Parathyroid adenoma (tissue), 2 donors: ENCODE measurements at regions not wholly inside any gene's neighbourhood (a gene's known extent, or its start where the extent isn't known, plus 50 kb on each side); places are given as distances from the start of the nearest gene placed in this dataset.

Experiments used
- H2AFZ ChIP-seq: fragments of 300-600 bp; sonication (generic); one replicate; pipeline ENCODE4 v1.7.0; 2017; ENCODE audit warnings: antibody characterized with exemption, mild to moderate bottlenecking
- H3K27ac ChIP-seq: fragments of 300-600 bp; sonication (generic); one replicate; pipeline ENCODE4 v1.7.0; 2017
- H3K27me3 ChIP-seq: fragments of 300-600 bp; sonication (generic); one replicate; pipeline ENCODE4 v1.7.0; 2017; ENCODE audit warnings: low read length; ENCODE audit not compliant: control insufficient read depth, insufficient read depth
- H3K36me3 ChIP-seq: fragments of 300-600 bp; sonication (generic); one replicate; pipeline ENCODE4 v1.7.0; 2017; ENCODE audit warnings: low read length; ENCODE audit not compliant: control insufficient read depth, insufficient read depth
- H3K4me1 ChIP-seq: fragments of 300-600 bp; sonication (generic); one replicate; pipeline ENCODE4 v1.7.0; 2017; ENCODE audit warnings: control low read depth
- H3K4me2 ChIP-seq: fragments of 300-600 bp; sonication (generic); one replicate; pipeline ENCODE4 v1.7.0; 2017; ENCODE audit warnings: low read length
- H3K4me3 ChIP-seq: fragments of 300-600 bp; sonication (generic); one replicate; pipeline ENCODE4 v1.7.0; 2017; ENCODE audit warnings: low read depth, low read length
- H3K79me2 ChIP-seq: fragments of 300-600 bp; sonication (generic); one replicate; pipeline ENCODE4 v1.7.0; 2017; ENCODE audit warnings: control low read depth
- H3K9ac ChIP-seq: fragments of 300-600 bp; sonication (generic); one replicate; pipeline ENCODE4 v1.7.0; 2017; ENCODE audit warnings: mild to moderate bottlenecking
- H3K9me3 ChIP-seq: fragments of 300-600 bp; sonication (generic); one replicate; pipeline ENCODE4 v1.7.0; 2017; ENCODE audit warnings: low read length; ENCODE audit not compliant: control insufficient read depth
- CTCF ChIP-seq: fragments of 300-600 bp; sonication (generic); IDR thresholded peaks from one replicate; pipeline ENCODE4 v1.7.0; 2017; ENCODE audit warnings: antibody characterized with exemption, mild to moderate bottlenecking
- donor health status: primary hyperparathyroidism.

GRCh38 chr9:82722051-82722450 is 340.9 kb downstream of the RASEF start:
- Histone ChIP-seq H2AFZ (no peak overlapping the region), H3K4me1 (no peaks in the 10 kb centered on the region), H3K4me3 (no peak overlapping the region), H3K27ac (no peak overlapping the region), H3K27me3 (no peaks in the 10 kb centered on the region), H3K9me3 (no peaks in the 10 kb centered on the region), H3K79me2 (no peaks in the 10 kb centered on the region), H3K36me3 (no peaks in the 10 kb centered on the region), H3K4me2 (no peak overlapping the region), H3K9ac (no peak overlapping the region)
- TF ChIP-seq CTCF, result no peak

DNA sequence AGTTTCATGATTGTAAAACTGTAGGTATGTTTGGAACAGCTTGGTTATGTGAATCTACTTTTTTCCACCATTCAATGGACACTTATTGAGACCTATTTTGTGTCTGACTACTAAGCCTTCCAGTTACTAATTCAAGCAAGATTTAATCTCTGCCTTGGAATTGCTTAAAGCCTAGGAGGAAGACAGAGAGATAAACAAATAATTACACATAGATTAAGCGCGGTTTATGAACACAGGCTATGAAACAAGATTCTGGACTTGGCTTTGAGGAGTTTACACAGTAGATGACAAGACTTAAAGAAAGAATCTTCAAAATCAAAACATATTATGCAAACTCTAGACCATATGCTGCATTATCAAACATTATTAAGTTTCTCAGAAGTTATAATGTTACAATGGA is 340.4 kb downstream of the RASEF start:
- Histone ChIP-seq H3K27me3 (no peaks in the 10 kb centered on the region), H3K36me3 (no peaks in the 10 kb centered on the region), H3K79me2 (no peaks in the 10 kb centered on the region), H3K4me3 (no peak overlapping the region), H3K4me1 (no peaks in the 10 kb centered on the region), H3K9me3 (no peaks in the 10 kb centered on the region), H3K4me2 (no peak overlapping the region), H2AFZ (no peak overlapping the region), H3K9ac (no peak overlapping the region), H3K27ac (no peak overlapping the region)
- no peak for TF ChIP-seq CTCF

- H3K79me2 ChIP-seq, result no peaks in the 10 kb centered on the region
- no peaks in the 10 kb centered on the region for H3K4me1 ChIP-seq
- TF ChIP-seq CTCF, result no peak
- H3K27me3 ChIP-seq, result no peaks in the 10 kb centered on the region
- no peak overlapping the region for H3K9ac ChIP-seq
- H3K9me3 ChIP-seq, result no peaks in the 10 kb centered on the region
- no peak overlapping the region for H2AFZ ChIP-seq
- no peaks in the 10 kb centered on the region for H3K36me3 ChIP-seq
- no peak overlapping the region for H3K4me3 ChIP-seq
- H3K4me2 ChIP-seq, result no peak overlapping the region
- H3K27ac ChIP-seq, result no peak overlapping the region
Observed at GRCh38 chr9:82726424-82727276, 336.3 kb downstream of the RASEF start.

DNA sequence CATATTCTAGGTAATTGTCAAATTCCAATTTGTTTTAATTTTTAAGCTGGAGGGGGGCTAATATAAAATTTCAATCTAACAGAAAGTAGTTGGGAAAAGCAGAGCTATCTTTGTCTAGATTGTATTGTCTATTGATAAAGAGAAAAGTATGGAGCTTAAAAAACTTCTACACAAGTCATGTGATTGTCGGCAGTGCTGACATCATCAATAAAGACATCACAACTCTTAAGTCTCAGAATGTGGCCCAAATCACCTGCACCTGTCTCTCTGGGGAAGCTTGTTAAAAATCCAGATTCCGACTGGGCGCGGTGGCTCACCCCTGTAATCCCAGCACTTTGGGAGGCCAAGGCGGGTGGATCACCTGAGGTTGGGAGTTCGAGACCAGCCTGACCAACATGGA is 333.8 kb downstream of the RASEF start:
- Histone ChIP-seq H3K9ac (no peak overlapping the region), H3K4me1 (no peaks in the 10 kb centered on the region), H3K4me3 (no peak overlapping the region), H3K4me2 (no peak overlapping the region), H3K27ac (no peak overlapping the region), H3K27me3 (no peaks in the 10 kb centered on the region), H3K79me2 (no peaks in the 10 kb centered on the region), H2AFZ (no peak overlapping the region), H3K9me3 (no peaks in the 10 kb centered on the region), H3K36me3 (no peaks in the 10 kb centered on the region)
- TF ChIP-seq CTCF, result no peak
